ENCODE measurements at regions not wholly inside any gene's neighbourhood (a gene's known extent, or its start where the extent isn't known, plus 50 kb on each side); places are given as distances from the start of the nearest gene placed in this dataset.

DNA sequence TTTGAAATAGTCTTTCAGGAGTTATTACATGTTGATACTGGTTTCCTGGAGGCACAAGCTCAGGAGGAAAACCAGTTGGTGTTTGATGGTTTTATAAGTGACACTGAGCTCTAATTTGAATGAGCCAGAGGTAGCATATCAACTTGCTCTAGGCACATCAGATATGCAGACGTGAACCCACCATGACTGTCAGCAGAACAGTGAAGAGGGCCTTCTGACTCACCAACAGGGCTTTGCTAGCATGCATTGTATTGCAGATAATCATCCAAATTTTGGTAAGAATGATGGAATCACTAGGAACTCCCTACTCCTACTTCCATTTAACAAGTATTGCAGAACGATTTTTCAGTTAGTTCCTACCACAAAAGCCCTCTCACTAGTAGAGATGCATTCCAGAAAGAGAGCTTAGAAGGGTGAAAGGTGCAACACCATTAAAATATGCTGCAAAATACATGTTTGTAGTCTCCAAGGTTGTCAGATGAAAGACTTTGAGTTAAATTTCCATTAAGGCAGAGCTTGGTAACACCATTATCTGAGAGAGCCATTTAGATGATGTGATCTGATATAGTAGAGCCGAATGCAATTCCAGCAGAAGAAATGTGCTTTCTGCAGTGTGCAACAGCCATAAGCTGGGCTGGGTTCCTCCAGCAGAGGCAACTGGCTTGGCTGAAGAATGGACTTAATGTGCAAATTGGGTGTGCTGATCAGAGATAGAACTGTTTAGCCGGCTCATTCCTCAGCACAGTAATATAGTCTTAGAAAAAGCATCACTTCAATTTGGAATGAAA is 968.7 kb upstream of the ADGRB3 start:
- no peak for DNase-seq (ENCODE audit: low read depth)

DNA sequence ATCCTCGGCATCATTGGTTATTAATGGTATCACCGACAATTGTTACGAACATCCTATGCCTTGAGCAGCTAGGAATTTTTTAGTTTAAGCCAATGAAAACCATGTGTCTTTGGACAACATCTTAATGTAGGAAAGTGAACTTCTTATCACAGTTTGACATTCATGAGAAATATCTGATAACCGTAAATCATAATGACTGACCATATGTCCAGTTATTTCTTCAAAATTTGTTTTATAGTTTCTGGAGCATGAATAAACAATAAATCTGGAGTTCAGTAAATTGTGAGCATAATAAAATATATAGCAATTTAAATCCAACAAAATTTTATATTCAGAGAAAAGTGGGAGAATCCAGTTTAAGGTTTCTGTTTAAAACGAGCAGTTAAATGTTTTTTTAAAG is 970.1 kb upstream of the ADGRB3 start:
- DNase-seq (ENCODE audit: low read depth) = no peak

DNA sequence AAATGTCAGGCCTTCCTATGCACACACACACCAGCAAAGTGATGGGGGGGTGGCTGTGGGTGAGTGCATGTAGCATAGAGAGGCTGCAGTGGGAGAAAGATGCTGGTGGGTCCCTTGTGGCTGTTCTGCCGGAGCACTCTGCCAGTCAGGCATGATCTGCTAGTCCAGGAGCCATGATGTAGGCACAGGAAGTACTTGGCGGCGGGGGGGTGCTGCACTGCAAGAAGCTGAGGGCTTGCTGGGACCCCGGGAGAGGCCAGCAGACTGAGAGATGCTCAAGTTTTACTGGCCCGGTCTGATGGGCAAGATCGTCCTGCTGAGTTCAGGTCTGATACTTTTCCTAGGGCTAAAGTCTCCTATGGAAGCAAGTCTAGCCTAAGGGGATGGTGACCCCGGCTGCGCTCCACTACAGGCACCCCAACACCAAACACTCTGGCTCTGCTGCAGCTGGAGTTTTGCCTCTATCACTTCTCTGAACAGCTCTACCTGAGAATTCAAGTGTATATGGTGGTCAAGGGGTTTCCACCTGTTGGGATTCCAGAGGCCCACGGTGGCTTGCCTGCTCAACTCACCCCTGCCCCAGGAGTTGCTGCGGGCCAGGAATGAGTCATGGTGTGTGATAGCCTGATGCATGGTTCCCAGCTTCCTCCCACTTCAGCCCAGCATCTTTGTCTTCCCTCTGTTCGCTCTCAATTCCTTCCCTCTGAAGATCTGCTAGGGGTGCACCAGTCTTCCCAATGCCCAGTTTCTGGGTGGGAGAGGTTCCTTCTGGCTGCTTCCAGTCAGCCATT is 971.8 kb upstream of the ADGRB3 start:
- DNase-seq (ENCODE audit: low read depth) = no peak

DNA sequence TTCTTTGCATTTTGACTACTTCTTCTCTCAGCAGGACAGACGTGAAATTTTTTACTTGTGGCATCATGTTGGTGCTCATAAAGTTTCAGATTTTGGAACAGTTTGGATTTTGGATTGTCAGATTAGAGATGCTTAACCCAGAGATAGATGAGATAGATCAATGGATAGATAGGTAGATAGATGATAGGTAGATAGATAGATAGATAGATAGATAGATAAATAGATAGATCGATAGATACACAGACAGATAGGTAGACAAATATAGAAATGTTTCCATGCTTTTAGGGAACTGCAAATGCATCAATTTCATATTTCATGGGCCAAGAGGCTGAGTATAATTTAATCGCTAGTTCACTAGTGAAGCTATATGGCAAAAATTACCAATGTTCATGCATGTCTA is 981.5 kb upstream of the ADGRB3 start:
- DNase-seq (ENCODE audit: low read depth) = no peak

DNA sequence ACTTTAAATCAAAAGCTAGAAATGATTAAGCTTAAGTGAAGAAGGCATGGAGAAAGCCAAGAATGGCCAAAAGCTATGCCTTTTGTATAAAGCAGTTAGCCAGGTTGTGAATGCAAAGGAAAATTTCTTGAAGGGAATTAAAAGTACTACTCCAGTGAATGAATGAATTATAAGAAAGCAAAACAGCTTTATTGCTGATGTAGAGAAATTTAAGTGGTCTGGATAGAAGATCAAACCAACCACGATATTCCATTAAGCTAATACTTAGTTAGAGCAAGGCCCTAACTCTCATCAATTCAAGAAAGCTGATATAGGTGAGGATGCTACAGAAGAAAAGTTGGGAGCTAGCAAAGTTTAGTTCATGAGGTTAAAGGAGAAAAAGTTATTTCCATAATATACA is 988.5 kb upstream of the ADGRB3 start:
- DNase-seq (ENCODE audit: low read depth) = no peak

- DNase-seq (ENCODE audit: low read depth) = no peak
Observed at GRCh38 chr6:67643281-67643680, 991.8 kb upstream of the ADGRB3 start.

DNA sequence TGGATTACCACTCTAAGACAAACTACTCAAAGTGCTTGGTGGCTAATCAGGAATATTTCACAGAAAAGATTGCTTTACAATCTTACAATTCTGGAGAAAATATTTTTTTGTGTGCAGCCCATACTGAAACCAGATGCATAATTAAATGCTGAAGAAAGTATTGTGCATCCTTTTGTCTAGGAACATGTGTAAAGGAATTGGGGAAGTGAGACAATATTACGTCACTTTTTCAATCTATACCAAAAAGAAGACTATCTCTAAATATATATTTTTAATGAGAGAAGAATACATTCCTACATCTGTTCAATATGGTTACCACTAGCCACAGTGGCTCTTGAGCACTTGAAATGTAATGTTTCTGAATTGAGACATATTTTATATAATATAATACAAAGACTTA is 992.5 kb upstream of the ADGRB3 start:
- no peak for DNase-seq (ENCODE audit: low read depth)

DNA sequence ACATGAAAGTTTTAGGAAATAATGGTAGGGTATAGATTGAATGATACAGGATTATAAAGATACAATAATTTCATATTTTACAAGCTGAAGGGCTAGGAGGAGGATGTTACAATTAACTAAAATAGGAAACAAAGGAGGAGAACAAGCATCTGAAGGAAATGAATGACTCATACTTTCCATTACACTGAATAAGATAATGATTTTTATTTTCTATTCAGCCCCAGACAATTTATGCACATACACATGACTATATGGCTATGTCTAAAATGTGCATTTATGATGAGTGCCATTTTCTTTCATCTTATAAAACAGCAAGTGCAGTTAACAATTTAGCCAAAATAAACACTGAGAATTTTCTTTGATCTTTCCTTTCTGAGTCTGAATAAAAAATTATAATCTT is 994.6 kb upstream of the ADGRB3 start:
- peak; percentile 22 for DNase-seq (ENCODE audit: low read depth)

- DNase-seq (ENCODE audit: low read depth) = no peak
Observed at GRCh38 chr6:67639161-67639560, 995.9 kb upstream of the ADGRB3 start.

DNA sequence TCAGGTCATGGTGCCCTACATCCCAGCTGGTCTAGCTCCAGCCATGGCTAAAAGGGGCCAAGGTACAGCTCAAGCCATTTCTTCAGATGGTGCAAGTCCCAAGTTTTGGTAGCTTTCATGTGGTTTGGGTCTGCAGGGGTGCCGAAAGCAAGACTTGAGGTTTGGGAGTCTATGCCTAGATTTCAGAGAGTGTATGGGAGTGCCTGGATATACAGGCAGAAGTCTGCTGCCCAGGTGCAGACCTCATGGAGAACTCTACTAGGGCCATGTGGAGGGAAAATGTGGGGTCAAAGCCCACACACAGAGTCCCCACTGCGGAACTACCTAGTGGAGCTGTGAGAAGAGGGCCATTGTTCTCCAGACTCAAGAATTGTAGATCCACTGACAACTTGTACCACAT is 1000.9 kb upstream of the ADGRB3 start:
- DNase-seq (ENCODE audit: low read depth) = no peak

- no peak for DNase-seq (ENCODE audit: low read depth)
Observed at GRCh38 chr6:67633058-67633457, 1002.0 kb upstream of the ADGRB3 start.

GRCh38 chr6:67630146-67630545 is 1004.9 kb upstream of the ADGRB3 start:
- DNase-seq (ENCODE audit: low read depth) = peak; percentile 75

DNA sequence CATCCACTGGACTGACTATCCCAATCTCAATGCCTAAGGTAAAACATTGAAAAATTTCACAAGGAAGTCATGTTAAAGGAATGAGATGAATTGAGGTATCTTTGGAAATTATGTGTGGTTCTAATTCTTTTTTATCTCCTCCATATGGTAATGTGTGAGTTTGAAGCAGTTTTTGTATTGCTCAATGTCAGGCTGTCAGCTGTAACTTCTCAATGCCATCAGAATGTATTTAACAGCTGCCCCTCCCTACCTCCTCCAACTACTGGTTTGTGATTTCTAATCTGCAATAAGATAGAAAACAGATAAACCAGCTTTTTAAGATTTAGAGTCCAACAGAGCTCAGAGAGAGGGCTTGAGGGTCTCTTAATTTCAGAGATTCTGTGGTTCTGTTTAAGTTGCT is 1005.8 kb upstream of the ADGRB3 start:
- DNase-seq (ENCODE audit: low read depth) = no peak

GRCh38 chr6:67615796-67616195 is 1019.3 kb upstream of the ADGRB3 start:
- no peak for DNase-seq (ENCODE audit: low read depth)

- DNase-seq (ENCODE audit: low read depth) = no peak
Observed at GRCh38 chr6:67608099-67608749, 1026.9 kb upstream of the ADGRB3 start.

DNA sequence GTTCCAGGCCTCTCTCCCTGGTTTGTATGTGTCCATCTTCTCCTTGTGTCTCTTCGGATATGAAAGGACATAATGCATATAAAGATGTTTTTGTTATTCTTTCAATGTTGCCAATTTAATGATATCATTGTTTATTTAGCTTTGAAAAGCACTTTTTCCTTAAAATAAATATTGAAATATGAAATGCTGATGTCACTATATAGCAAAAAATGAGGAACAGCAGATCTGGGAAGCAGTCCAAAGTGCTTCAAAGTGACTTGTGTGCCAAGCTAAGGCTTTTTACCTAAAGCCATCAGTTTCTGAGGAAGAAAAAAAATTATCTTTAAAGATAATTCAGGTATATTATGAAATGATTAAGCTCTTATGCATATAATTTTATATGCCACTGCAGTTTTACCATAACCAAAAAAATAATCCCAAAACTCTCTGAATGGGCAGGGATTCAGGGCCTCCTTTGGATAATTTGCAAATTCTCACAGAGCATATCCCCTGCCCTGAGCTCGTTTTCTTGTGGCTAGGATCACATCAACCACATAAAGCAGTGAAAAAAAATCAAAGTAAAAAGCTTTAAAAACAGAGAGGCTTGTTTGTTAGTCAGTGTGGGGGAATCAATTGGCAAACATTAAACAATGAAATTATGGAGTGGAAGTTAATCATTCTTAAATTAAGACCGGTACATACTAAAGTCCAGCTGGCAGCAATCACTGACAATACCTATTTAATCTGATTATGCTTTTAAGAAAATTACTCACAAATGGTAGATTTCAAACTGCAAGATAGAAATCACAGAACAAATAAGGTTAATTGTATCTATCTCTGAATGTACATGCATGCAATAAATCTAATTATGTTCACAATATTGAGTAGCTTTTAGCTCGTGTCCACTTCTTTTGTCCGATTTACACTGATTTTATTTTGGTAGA is 1027.9 kb upstream of the ADGRB3 start:
- peak; percentile 40 for DNase-seq (ENCODE audit: low read depth)

- DNase-seq (ENCODE audit: low read depth) = no peak
Observed at GRCh38 chr6:67594366-67594765, 1040.7 kb upstream of the ADGRB3 start.

DNA sequence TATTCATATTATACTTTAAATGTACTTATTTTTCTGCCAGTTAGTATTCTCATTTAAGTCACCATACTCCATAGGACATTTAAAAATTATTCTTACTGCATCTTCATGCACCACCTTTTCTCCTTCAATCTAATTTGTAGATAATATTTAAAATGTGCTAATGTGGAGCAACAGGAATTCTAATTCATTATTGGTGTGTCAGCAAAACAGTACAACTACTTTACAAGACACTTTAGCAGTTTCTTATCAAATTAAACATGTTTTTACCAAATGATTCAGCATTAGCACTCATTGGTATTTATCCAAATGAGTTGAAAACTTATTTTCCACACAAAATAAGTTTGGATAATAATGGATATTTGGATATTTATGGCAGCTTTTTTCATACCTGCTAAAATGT is 1041.8 kb upstream of the ADGRB3 start:
- no peak for DNase-seq (ENCODE audit: low read depth)

GRCh38 chr6:67591910-67592309 is 1043.2 kb upstream of the ADGRB3 start:
- no peak for DNase-seq (ENCODE audit: low read depth)

GRCh38 chr6:67567842-67568241 is 1067.2 kb upstream of the ADGRB3 start:
- no peak for DNase-seq (ENCODE audit: low read depth)

GRCh38 chr6:67563671-67564070 is 1071.4 kb upstream of the ADGRB3 start:
- DNase-seq (ENCODE audit: low read depth) = no peak

- DNase-seq (ENCODE audit: low read depth) = no peak
Observed at GRCh38 chr6:67560068-67560467, 1075.0 kb upstream of the ADGRB3 start.

All from renal cortical epithelial cell (primary cell).